ENCODE measurements at regions not wholly inside any gene's neighbourhood (a gene's known extent, or its start where the extent isn't known, plus 50 kb on each side); places are given as distances from the start of the nearest gene placed in this dataset.

DNA sequence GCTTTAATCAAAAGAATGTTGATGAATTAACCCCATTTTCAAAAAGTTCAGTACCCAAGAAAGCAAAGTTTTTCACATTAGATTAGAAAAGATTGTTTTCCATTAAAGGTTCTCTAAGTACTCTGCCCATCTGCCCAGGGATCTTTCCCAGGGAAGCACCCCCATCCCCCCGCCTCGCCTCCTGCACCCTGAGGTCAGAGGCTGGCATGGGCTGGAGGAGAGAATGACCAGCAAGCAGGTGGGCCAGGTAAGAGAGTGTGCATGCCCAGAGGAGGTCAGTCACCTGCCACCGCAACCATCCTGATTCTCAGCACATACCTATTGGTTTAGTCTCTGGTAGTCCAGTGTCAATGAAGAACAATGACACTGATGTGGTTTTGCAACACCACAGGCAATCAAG lies 279.4 kb upstream of the ZNF507 start:
- TF ChIP-seq CTCF (IDR thresholded peaks at IDR 0.05; ENCODE audit: insufficient read depth, low read depth, low read length): no peak
- no peak for TF ChIP-seq EZH2 (IDR thresholded peaks at IDR 0.05; ENCODE audit: insufficient read depth, low read length)
- no peaks in the 10 kb centered on the region for H3K36me3 ChIP-seq (ENCODE audit: insufficient read depth, low read length)
- Mint-ChIP-seq H3K9me3 (ENCODE audit: unreplicated experiment) (no peaks in the 10 kb centered on the region), H3K4me3 (ENCODE audit: unreplicated experiment) (no peak overlapping the region), H3K36me3 (ENCODE audit: low read depth, unreplicated experiment) (no peaks in the 10 kb centered on the region), H3K4me1 (ENCODE audit: low read depth, unreplicated experiment) (peaks cover 13% of the 10 kb centered on the region), H3K27ac (ENCODE audit: unreplicated experiment) (no peak overlapping the region), H3K27me3 (ENCODE audit: low read depth, unreplicated experiment) (peaks cover 15% of the 10 kb centered on the region)
- H3K9ac ChIP-seq (ENCODE audit: low read length): no peak overlapping the region
- H3K27ac ChIP-seq (ENCODE audit: low read depth, low read length): no peak overlapping the region
- no peak overlapping the region for H3K4me3 ChIP-seq (ENCODE audit: insufficient read depth, low read depth, low read length)
- H3K4me1 ChIP-seq (ENCODE audit: insufficient read depth, low read length): no peaks in the 10 kb centered on the region
- H3K9me3 ChIP-seq (ENCODE audit: insufficient read depth, low read depth, low read length): no peaks in the 10 kb centered on the region
- H3K27me3 ChIP-seq (ENCODE audit: insufficient read depth, low read length): no peaks in the 10 kb centered on the region
- H3K79me2 ChIP-seq (ENCODE audit: insufficient read depth, low read length): no peaks in the 10 kb centered on the region
- no peak for FAIRE-seq
- H4K20me1 ChIP-seq (ENCODE audit: insufficient read depth, low read length): no peaks in the 10 kb centered on the region
- H2AFZ ChIP-seq (ENCODE audit: low read depth, low read length): no peak overlapping the region
- DNase-seq (ENCODE audit: low read depth): no peak
- no peak overlapping the region for H3K4me2 ChIP-seq (ENCODE audit: low read length)

GRCh38 chr19:32067685-32068084 lies 277.7 kb upstream of the ZNF507 start:
- no peak overlapping the region for H3K4me3 Mint-ChIP-seq (ENCODE audit: unreplicated experiment)
- no peak for TF ChIP-seq CTCF (IDR thresholded peaks at IDR 0.05; ENCODE audit: insufficient read depth, low read depth, low read length)
- no peak for TF ChIP-seq EZH2 (IDR thresholded peaks at IDR 0.05; ENCODE audit: insufficient read depth, low read length)
- no peak overlapping the region for H3K4me3 ChIP-seq (ENCODE audit: insufficient read depth, low read depth, low read length)
- no peak for FAIRE-seq
- no peaks in the 10 kb centered on the region for H3K36me3 ChIP-seq (ENCODE audit: insufficient read depth, low read length)
- no peak overlapping the region for H2AFZ ChIP-seq (ENCODE audit: low read depth, low read length)
- H3K4me1 ChIP-seq (ENCODE audit: insufficient read depth, low read length): no peaks in the 10 kb centered on the region
- DNase-seq (ENCODE audit: low read depth): no peak
- H4K20me1 ChIP-seq (ENCODE audit: insufficient read depth, low read length): no peaks in the 10 kb centered on the region
- H3K36me3 Mint-ChIP-seq (ENCODE audit: low read depth, unreplicated experiment): no peaks in the 10 kb centered on the region
- H3K4me1 Mint-ChIP-seq (ENCODE audit: low read depth, unreplicated experiment): peaks cover 13% of the 10 kb centered on the region
- peaks cover 15% of the 10 kb centered on the region for H3K27me3 Mint-ChIP-seq (ENCODE audit: low read depth, unreplicated experiment)
- no peak overlapping the region for H3K4me2 ChIP-seq (ENCODE audit: low read length)
- no peak overlapping the region for H3K27ac ChIP-seq (ENCODE audit: low read depth, low read length)
- no peak overlapping the region for H3K27ac Mint-ChIP-seq (ENCODE audit: unreplicated experiment)
- no peak overlapping the region for H3K9ac ChIP-seq (ENCODE audit: low read length)
- no peaks in the 10 kb centered on the region for H3K9me3 ChIP-seq (ENCODE audit: insufficient read depth, low read depth, low read length)
- H3K79me2 ChIP-seq (ENCODE audit: insufficient read depth, low read length): no peaks in the 10 kb centered on the region
- H3K9me3 Mint-ChIP-seq (ENCODE audit: unreplicated experiment): no peaks in the 10 kb centered on the region
- H3K27me3 ChIP-seq (ENCODE audit: insufficient read depth, low read length): no peaks in the 10 kb centered on the region

GRCh38 chr19:32068793-32069192 lies 276.6 kb upstream of the ZNF507 start:
- H3K36me3 Mint-ChIP-seq (ENCODE audit: low read depth, unreplicated experiment): no peaks in the 10 kb centered on the region
- Histone ChIP-seq H4K20me1 (ENCODE audit: insufficient read depth, low read length) (no peaks in the 10 kb centered on the region), H3K27me3 (ENCODE audit: insufficient read depth, low read length) (no peaks in the 10 kb centered on the region), H3K4me3 (ENCODE audit: insufficient read depth, low read depth, low read length) (no peak overlapping the region), H3K9me3 (ENCODE audit: insufficient read depth, low read depth, low read length) (no peaks in the 10 kb centered on the region), H2AFZ (ENCODE audit: low read depth, low read length) (no peak overlapping the region), H3K27ac (ENCODE audit: low read depth, low read length) (no peak overlapping the region), H3K79me2 (ENCODE audit: insufficient read depth, low read length) (no peaks in the 10 kb centered on the region), H3K9ac (ENCODE audit: low read length) (no peak overlapping the region), H3K4me1 (ENCODE audit: insufficient read depth, low read length) (no peaks in the 10 kb centered on the region), H3K36me3 (ENCODE audit: insufficient read depth, low read length) (no peaks in the 10 kb centered on the region), H3K4me2 (ENCODE audit: low read length) (no peak overlapping the region)
- peaks cover 13% of the 10 kb centered on the region for H3K4me1 Mint-ChIP-seq (ENCODE audit: low read depth, unreplicated experiment)
- DNase-seq (ENCODE audit: low read depth) (no peak), FAIRE-seq (no peak)
- no peak overlapping the region for H3K4me3 Mint-ChIP-seq (ENCODE audit: unreplicated experiment)
- no peak for TF ChIP-seq CTCF (IDR thresholded peaks at IDR 0.05; ENCODE audit: insufficient read depth, low read depth, low read length)
- no peak for TF ChIP-seq EZH2 (IDR thresholded peaks at IDR 0.05; ENCODE audit: insufficient read depth, low read length)
- H3K27me3 Mint-ChIP-seq (ENCODE audit: low read depth, unreplicated experiment): peaks cover 12% of the 10 kb centered on the region
- H3K27ac Mint-ChIP-seq (ENCODE audit: unreplicated experiment): no peak overlapping the region
- no peaks in the 10 kb centered on the region for H3K9me3 Mint-ChIP-seq (ENCODE audit: unreplicated experiment)

Data from astrocyte (in vitro differentiated cells and primary cell).